Suprapubic skin (tissue), 3 donors: ENCODE measurements at regions not wholly inside any gene's neighbourhood (a gene's known extent, or its start where the extent isn't known, plus 50 kb on each side); places are given as distances from the start of the nearest gene placed in this dataset.

ENCODE experiments used
- CTCF ChIP-seq, 2 donors: fragments of 200-600 bp in 1 of 2; fragments of 450-650 bp in 1 of 2; sonication (generic) in 1 of 2; IDR thresholded peaks; one replicate each; pipeline ENCODE4 v1.5.1; 2016 to 2019; ENCODE audit warnings: antibody characterized with exemption in 2 of 2, mild to moderate bottlenecking in 1 of 2, moderate library complexity in 1 of 2
- POLR2A ChIP-seq, 2 donors: fragments of 450-650 bp; IDR thresholded peaks; one replicate each; pipeline ENCODE4 v1.6.1; 2017; ENCODE audit warnings: antibody characterized with exemption in 2 of 2, mild to moderate bottlenecking in 2 of 2, moderate library complexity in 2 of 2

DNA sequence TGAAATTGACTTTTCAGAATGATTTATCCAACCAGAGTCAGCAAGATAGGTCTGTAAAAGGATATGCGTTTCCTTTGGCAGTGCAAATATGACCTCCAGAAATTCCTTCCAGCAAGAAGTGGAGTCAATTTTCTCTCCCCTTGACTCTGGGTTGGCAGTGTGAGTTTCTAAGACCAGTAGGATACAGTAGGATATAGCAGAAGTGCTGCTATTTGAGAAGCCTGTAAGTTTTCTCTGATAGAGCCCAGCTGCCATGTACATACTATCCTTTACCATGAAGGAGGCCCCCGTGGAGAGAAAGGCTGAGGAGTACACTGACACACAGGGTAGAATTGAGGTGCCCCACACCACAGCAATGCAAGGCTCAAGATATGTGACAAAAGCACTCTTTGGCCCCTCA lies 409.1 kb upstream of the PDZRN3 start:
- no peak for TF ChIP-seq CTCF (IDR thresholded peaks at IDR 0.05)
- TF ChIP-seq POLR2A (IDR thresholded peaks at IDR 0.05), result no peak
